ENCODE measurements at regions not wholly inside any gene's neighbourhood (a gene's known extent, or its start where the extent isn't known, plus 50 kb on each side); places are given as distances from the start of the nearest gene placed in this dataset.

DNA sequence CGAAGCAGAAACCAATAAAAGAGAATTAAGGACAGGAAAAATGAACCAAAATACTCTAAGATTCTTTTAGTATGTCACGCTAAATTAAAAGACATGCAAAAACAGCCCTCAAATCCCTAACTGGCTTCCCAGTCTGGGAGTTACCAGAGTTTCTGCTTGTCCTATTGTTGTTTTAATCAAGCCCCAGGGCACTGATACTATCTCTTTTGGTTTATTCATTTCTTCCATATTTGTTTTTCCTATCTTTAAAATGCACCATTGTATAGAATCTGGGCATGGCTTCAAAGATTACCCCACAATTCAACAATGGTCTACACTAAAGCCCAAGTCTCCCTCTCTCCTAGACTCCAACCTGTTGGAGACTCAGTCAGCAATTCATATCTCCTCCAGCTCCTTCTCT is 169.1 kb downstream of the MYLK4 start:
- TF ChIP-seq, protein P1, sequence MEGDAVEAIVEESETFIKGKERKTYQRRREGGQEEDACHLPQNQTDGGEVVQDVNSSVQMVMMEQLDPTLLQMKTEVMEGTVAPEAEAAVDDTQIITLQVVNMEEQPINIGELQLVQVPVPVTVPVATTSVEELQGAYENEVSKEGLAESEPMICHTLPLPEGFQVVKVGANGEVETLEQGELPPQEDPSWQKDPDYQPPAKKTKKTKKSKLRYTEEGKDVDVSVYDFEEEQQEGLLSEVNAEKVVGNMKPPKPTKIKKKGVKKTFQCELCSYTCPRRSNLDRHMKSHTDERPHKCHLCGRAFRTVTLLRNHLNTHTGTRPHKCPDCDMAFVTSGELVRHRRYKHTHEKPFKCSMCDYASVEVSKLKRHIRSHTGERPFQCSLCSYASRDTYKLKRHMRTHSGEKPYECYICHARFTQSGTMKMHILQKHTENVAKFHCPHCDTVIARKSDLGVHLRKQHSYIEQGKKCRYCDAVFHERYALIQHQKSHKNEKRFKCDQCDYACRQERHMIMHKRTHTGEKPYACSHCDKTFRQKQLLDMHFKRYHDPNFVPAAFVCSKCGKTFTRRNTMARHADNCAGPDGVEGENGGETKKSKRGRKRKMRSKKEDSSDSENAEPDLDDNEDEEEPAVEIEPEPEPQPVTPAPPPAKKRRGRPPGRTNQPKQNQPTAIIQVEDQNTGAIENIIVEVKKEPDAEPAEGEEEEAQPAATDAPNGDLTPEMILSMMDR (IDR thresholded peaks at IDR 0.05; ENCODE audit: insufficient read depth, low read length, severe bottlenecking) = no peak
- Histone ChIP-seq H3K27me3 (ENCODE audit: control insufficient read depth, insufficient read depth, low read length) (no peaks in the 10 kb centered on the region), H3K36me3 (ENCODE audit: control insufficient read depth, insufficient read depth, low read length) (no peaks in the 10 kb centered on the region), H3K4me3 (ENCODE audit: low read depth, low read length) (no peak overlapping the region)
- no peak for FAIRE-seq
- no peak for DNase-seq (ENCODE audit: low read depth)

- TF ChIP-seq, protein P1 (IDR thresholded peaks at IDR 0.05; ENCODE audit: insufficient read depth, low read length, severe bottlenecking) = no peak
- H3K36me3 ChIP-seq (ENCODE audit: control insufficient read depth, insufficient read depth, low read length) = no peaks in the 10 kb centered on the region
- DNase-seq (ENCODE audit: low read depth) = no peak
- no peaks in the 10 kb centered on the region for H3K27me3 ChIP-seq (ENCODE audit: control insufficient read depth, insufficient read depth, low read length)
- no peak overlapping the region for H3K4me3 ChIP-seq (ENCODE audit: low read depth, low read length)
- no peak for FAIRE-seq
Measured at GRCh38 chr6:2581011-2581410, 169.7 kb downstream of the MYLK4 start.

- DNase-seq (ENCODE audit: low read depth) (no peak), FAIRE-seq (no peak)
- Histone ChIP-seq H3K36me3 (ENCODE audit: control insufficient read depth, insufficient read depth, low read length) (no peaks in the 10 kb centered on the region), H3K4me3 (ENCODE audit: low read depth, low read length) (no peak overlapping the region), H3K27me3 (ENCODE audit: control insufficient read depth, insufficient read depth, low read length) (no peaks in the 10 kb centered on the region)
- TF ChIP-seq, protein P1 (IDR thresholded peaks at IDR 0.05; ENCODE audit: insufficient read depth, low read length, severe bottlenecking) = no peak
Measured at GRCh38 chr6:2579804-2580570, 170.7 kb downstream of the MYLK4 start.

- FAIRE-seq (no peak), DNase-seq (ENCODE audit: low read depth) (peak; percentile 13)
- TF ChIP-seq, protein P1 (IDR thresholded peaks at IDR 0.05; ENCODE audit: insufficient read depth, low read length, severe bottlenecking) = no peak
Measured at GRCh38 chr6:2579241-2579761, 171.4 kb downstream of the MYLK4 start.

GRCh38 chr6:2578767-2579166 is 172.0 kb downstream of the MYLK4 start:
- TF ChIP-seq, protein P1 (IDR thresholded peaks at IDR 0.05; ENCODE audit: insufficient read depth, low read length, severe bottlenecking) = no peak
- FAIRE-seq (peak; percentile 23), DNase-seq (ENCODE audit: low read depth) (peak; percentile 79)
- no peaks in the 10 kb centered on the region for H3K36me3 ChIP-seq (ENCODE audit: control insufficient read depth, insufficient read depth, low read length)
- no peak overlapping the region for H3K4me3 ChIP-seq (ENCODE audit: low read depth, low read length)
- no peaks in the 10 kb centered on the region for H3K27me3 ChIP-seq (ENCODE audit: control insufficient read depth, insufficient read depth, low read length)

More at GRCh38 chr6:2579241-2579761, 171.4 kb downstream of the MYLK4 start:
- H3K36me3 ChIP-seq (ENCODE audit: control insufficient read depth, insufficient read depth, low read length) = no peaks in the 10 kb centered on the region
- no peaks in the 10 kb centered on the region for H3K27me3 ChIP-seq (ENCODE audit: control insufficient read depth, insufficient read depth, low read length)
- no peak overlapping the region for H3K4me3 ChIP-seq (ENCODE audit: low read depth, low read length)
